Tibial nerve (tissue), 4 donors: ENCODE measurements at regions not wholly inside any gene's neighbourhood (a gene's known extent, or its start where the extent isn't known, plus 50 kb on each side); places are given as distances from the start of the nearest gene placed in this dataset.

Experiments used
- CTCF ChIP-seq, 5 experiments: fragments of 200-600 bp in 3 of 5; fragments of 450-650 bp in 2 of 5; sonication (generic) in 3 of 5; IDR thresholded peaks; one replicate each; pipeline ENCODE4 v1.5.1; 2016 to 2019; ENCODE audit warnings: antibody characterized with exemption in 5 of 5, mild to moderate bottlenecking in 3 of 5, moderate library complexity in 2 of 5
- EP300 ChIP-seq, 2 donors: sonication (generic); formaldehyde crosslinking; IDR thresholded peaks; one replicate each; pipeline ENCODE4 v1.6.1; 2017; ENCODE audit warnings: antibody characterized with exemption in 2 of 2, mild to moderate bottlenecking in 1 of 2
- POLR2A ChIP-seq, 2 donors: fragments of 450-650 bp; IDR thresholded peaks; one replicate each; pipeline ENCODE4 v1.6.1; 2017; ENCODE audit warnings: antibody characterized with exemption in 2 of 2, mild to moderate bottlenecking in 2 of 2, moderate library complexity in 2 of 2

GRCh38 chr7:35982600-35982999 is 170.5 kb upstream of the EEPD1 start:
- TF ChIP-seq POLR2A (IDR thresholded peaks at IDR 0.05) (no peak), EP300 (IDR thresholded peaks at IDR 0.05) (no peak), CTCF (IDR thresholded peaks at IDR 0.05) (no peak)
